Activated CD8-positive, alpha-beta T cell treated with anti-CD3 and anti-CD28 coated beads for 36 hours (primary cell): ENCODE measurements at regions not wholly inside any gene's neighbourhood (a gene's known extent, or its start where the extent isn't known, plus 50 kb on each side); places are given as distances from the start of the nearest gene placed in this dataset.

Source experiments
- ATAC-seq: fragments of 200-7000 bp; cut with Tn5 transposase; one replicate; pipeline ENCODE4 v1.10.0; 2021; ENCODE audit warnings: mild to moderate bottlenecking, moderate library complexity
- CTCF ChIA-PET: fragments of 350-600 bp; sonication (Branson Sonifier 250); formaldehyde crosslinking; loops from one replicate; lab custom pipeline; 2021; ENCODE audit warnings: antibody characterized with exemption; lab: Charles Lee
- POLR2A ChIA-PET: fragments of 350-600 bp; sonication (Branson Sonifier 250); formaldehyde crosslinking; loops from one replicate; lab custom pipeline; 2021; ENCODE audit warnings: antibody characterized with exemption; lab: Charles Lee
- DNase-seq: peaks from one replicate; pipeline ENCODE4 v3.0.0-alpha.2; 2020
- H3K27ac Mint-ChIP-seq: one replicate; pipeline ENCODE4 v1.8.0; 2021; ENCODE audit warnings: mild to moderate bottlenecking, mixed read lengths
- H3K27me3 Mint-ChIP-seq: one replicate; pipeline ENCODE4 v1.8.0; 2021; ENCODE audit warnings: mixed read lengths
- H3K36me3 Mint-ChIP-seq: one replicate; pipeline ENCODE4 v1.8.0; 2021; ENCODE audit warnings: low read depth, mixed read lengths
- H3K4me1 Mint-ChIP-seq: one replicate; pipeline ENCODE4 v1.8.0; 2021; ENCODE audit warnings: low read depth, mixed read lengths
- H3K4me3 Mint-ChIP-seq: one replicate; pipeline ENCODE4 v1.8.0; 2021; ENCODE audit warnings: mild to moderate bottlenecking, moderate library complexity, mixed read lengths
- H3K9me3 Mint-ChIP-seq: one replicate; pipeline ENCODE4 v1.8.0; 2021; ENCODE audit warnings: mixed read lengths
- CTCF ChIP-seq: fragments of 200-600 bp; IDR thresholded peaks from one replicate; pipeline ENCODE4 v1.8.0; 2022; ENCODE audit warnings: antibody characterized with exemption, mild to moderate bottlenecking
- intact Hi-C: fragments of 100-400 bp; cut with micrococcal nuclease; formaldehyde crosslinking; loops from one replicate; pipeline ENCODE4 v1.10.0; 2022

GRCh38 chr5:66538531-66538930, 57.7 kb upstream of the MAST4 start:
- no peak for TF ChIP-seq CTCF
- Mint-ChIP-seq H3K4me3 (no peak overlapping the region), H3K4me1 (peaks cover 5% of the 10 kb centered on the region), H3K9me3 (no peaks in the 10 kb centered on the region), H3K36me3 (no peaks in the 10 kb centered on the region), H3K27me3 (peaks cover 10% of the 10 kb centered on the region), H3K27ac (no peak overlapping the region)
- DNase-seq (no peak), ATAC-seq (no peak)
- intact Hi-C loops, result no loop called here
- ChIA-PET POLR2A (no interaction called here), CTCF (no interaction called here)

- ATAC-seq (peak; percentile 69), DNase-seq (peak; percentile 4)
- H3K9me3 Mint-ChIP-seq, result no peaks in the 10 kb centered on the region
- H3K27ac Mint-ChIP-seq, result no peak overlapping the region
- H3K36me3 Mint-ChIP-seq, result no peaks in the 10 kb centered on the region
- ChIA-PET CTCF (interaction anchor here (1.1 kb wide), 1 partner anchor 234 kb away, joined by 3 read pairs; no protein-coding TSS in a partner anchor), POLR2A (no interaction called here)
- H3K27me3 Mint-ChIP-seq, result peaks cover 7% of the 10 kb centered on the region
- TF ChIP-seq CTCF, result no peak
- intact Hi-C loops, result no loop called here
- peaks cover 5% of the 10 kb centered on the region for H3K4me1 Mint-ChIP-seq
- H3K4me3 Mint-ChIP-seq, result no peak overlapping the region
These were observed 56.1 kb upstream of the MAST4 start for GRCh38 chr5:66540078-66540477.

GRCh38 chr5:66542711-66543110, 53.5 kb upstream of the MAST4 start:
- CTCF ChIA-PET, result no interaction called here

More at GRCh38 chr5:66542711-66543110, 53.5 kb upstream of the MAST4 start:
- H3K36me3 Mint-ChIP-seq, result no peaks in the 10 kb centered on the region
- intact Hi-C loops, result no loop called here
- H3K4me3 Mint-ChIP-seq, result no peak overlapping the region
- no peaks in the 10 kb centered on the region for H3K9me3 Mint-ChIP-seq
- H3K27ac Mint-ChIP-seq, result no peak overlapping the region
- ATAC-seq (no peak), DNase-seq (no peak)
- POLR2A ChIA-PET, result no interaction called here
- no peak for TF ChIP-seq CTCF
- H3K27me3 Mint-ChIP-seq, result peaks cover 1% of the 10 kb centered on the region
- peaks cover 5% of the 10 kb centered on the region for H3K4me1 Mint-ChIP-seq
